Psoas muscle (tissue), 7 donors: ENCODE measurements at regions not wholly inside any gene's neighbourhood (a gene's known extent, or its start where the extent isn't known, plus 50 kb on each side); places are given as distances from the start of the nearest gene placed in this dataset.
"Not testable (repeated sequence)": the region's sequence is repeated elsewhere in the genome, so short reads cannot be mapped to it uniquely, and the experiment has no call there.

Experiments used
- ATAC-seq, 4 donors: fragments of 200-7000 bp; cut with Tn5 transposase; one replicate each; pipeline ENCODE4 v1.9.1; 2020; ENCODE audit warnings: moderate library complexity in 3 of 4, mild to moderate bottlenecking in 2 of 4
- DNase-seq, 2 donors: peaks; one replicate each; pipeline ENCODE4 v3.0.0-alpha.2; 2020
- H3K27ac ChIP-seq: fragments of 200-600 bp; one replicate; pipeline ENCODE4 v1.8.0; 2022
- H3K27me3 ChIP-seq, 3 donors: fragments of 200-600 bp in 1 of 3; one replicate each; pipeline versions ENCODE4 v1.6.1 to v1.8.0; 2013 to 2022; ENCODE audit warnings: low read length in 2 of 3, mild to moderate bottlenecking in 2 of 3, moderate library complexity in 1 of 3; ENCODE audit not compliant: insufficient read depth in 3 of 3
- H3K36me3 ChIP-seq, 2 donors: fragments of 200-600 bp in 1 of 2; one replicate each; pipeline versions ENCODE4 v1.6.1 to v1.8.0; 2013 to 2022; ENCODE audit warnings: low read depth in 1 of 2, mild to moderate bottlenecking in 1 of 2, moderate library complexity in 1 of 2; ENCODE audit not compliant: insufficient read depth in 1 of 2
- H3K4me1 ChIP-seq: fragments of 200-600 bp; one replicate; pipeline ENCODE4 v1.8.0; 2022
- H3K4me3 ChIP-seq: fragments of 200-600 bp; one replicate; pipeline ENCODE4 v1.8.0; 2022; ENCODE audit warnings: mild to moderate bottlenecking
- H3K9me3 ChIP-seq: fragments of 200-600 bp; one replicate; pipeline ENCODE4 v1.8.0; 2022
- WGBS, 3 donors: extraction: QIAGEN DNeasy Blood & Tissue Kit; methylation state at CpG; one replicate each; pipeline versions ENCODE4 v1.1.6 to v1.1.7; 2013; 5-methylcytosine and 5-hydroxymethylcytosine counted together
- intact Hi-C, 2 donors: fragments of 100-400 bp; cut with DNase I; formaldehyde crosslinking; loops; one replicate each; pipeline versions ENCODE4 v1.11.0 to v1.14.2; 2022
- TF ChIP-seq, protein P1 (sequence below): fragments of 200-600 bp; IDR thresholded peaks from one replicate; pipeline ENCODE4 v1.8.0; 2022; ENCODE audit warnings: antibody characterized with exemption
- donor health status: healthy with polysubstance abuse.
- donor health status: DM: no; HTN: no; CAD: no; lungs with moderate emphysema.
- donor health status: Bipolar disorder and iron deficiency.
- donor health status: healthy.
- donor health status: DM: yes; HTN: yes; CAD: no.
- donor health status: DM: no; HTN: no; CAD: no.
- donor health status: DM: yes; HTN: yes; CAD: no.

DNA sequence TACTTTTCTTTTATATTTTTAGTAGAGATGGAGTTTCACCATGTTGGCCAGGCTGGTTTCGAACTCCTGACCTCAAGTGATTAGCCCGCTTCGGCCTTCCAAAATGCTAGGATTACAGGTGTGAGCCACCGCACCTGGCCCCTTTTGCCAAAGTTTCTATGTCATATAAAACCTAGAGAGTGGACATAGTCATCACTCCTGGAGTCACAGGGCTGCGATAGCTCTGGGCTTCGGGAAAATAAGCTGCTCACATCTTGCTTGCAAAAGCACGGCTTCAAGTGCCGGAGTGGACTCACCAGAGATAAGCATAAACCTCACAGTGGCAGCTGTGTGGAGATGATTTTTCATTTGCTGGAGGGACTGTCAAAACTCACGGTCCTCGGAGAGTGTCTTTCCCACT, 171.2 kb downstream of the TEX29 start:
- intact Hi-C loops: no loop called here
- TF ChIP-seq, protein P1, sequence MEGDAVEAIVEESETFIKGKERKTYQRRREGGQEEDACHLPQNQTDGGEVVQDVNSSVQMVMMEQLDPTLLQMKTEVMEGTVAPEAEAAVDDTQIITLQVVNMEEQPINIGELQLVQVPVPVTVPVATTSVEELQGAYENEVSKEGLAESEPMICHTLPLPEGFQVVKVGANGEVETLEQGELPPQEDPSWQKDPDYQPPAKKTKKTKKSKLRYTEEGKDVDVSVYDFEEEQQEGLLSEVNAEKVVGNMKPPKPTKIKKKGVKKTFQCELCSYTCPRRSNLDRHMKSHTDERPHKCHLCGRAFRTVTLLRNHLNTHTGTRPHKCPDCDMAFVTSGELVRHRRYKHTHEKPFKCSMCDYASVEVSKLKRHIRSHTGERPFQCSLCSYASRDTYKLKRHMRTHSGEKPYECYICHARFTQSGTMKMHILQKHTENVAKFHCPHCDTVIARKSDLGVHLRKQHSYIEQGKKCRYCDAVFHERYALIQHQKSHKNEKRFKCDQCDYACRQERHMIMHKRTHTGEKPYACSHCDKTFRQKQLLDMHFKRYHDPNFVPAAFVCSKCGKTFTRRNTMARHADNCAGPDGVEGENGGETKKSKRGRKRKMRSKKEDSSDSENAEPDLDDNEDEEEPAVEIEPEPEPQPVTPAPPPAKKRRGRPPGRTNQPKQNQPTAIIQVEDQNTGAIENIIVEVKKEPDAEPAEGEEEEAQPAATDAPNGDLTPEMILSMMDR: no peak
- H3K4me3 ChIP-seq: no peak overlapping the region
- H3K27me3 ChIP-seq: peaks cover 0 to 9% (median 4%) of the 10 kb centered on the region in 3 donors
- H3K36me3 ChIP-seq: no peaks in the 10 kb centered on the region
- no peak for DNase-seq
- ATAC-seq: no peak
- no peak overlapping the region for H3K27ac ChIP-seq
- H3K9me3 ChIP-seq: peaks cover 13% of the 10 kb centered on the region
- no peaks in the 10 kb centered on the region for H3K4me1 ChIP-seq
- 79 to 83% (median 79%) methylated on average over 10 of the region's 10 CpGs for WGBS, 3 donors

DNA sequence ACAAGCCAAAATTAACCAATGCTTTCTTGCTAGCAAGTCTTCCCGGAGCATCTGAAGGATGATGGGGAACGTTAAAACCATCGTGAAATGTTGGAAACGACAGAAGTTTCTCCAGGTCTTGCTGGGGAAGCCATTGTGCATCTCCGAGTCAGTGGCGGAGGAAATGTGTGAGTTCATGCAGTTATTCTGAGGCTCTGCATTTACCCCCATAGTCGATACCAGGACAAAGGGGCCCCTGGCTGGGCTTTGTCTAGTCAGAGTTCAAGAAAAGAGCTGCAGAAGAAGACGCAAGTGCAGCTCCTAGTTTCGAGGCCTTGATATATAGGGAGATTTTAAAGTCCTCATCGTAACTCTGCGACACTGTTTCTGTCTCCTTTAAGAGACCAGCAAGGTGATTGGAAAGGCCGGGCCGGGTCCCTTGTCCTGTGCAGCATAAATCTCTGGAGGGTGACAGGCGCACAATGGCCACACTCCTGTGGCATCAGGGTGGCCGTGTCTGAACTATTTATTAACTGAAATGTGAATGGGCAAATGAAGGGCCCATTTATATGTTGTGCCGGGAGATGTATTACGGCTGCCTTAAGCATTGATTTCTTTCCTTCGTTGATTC, 172.0 kb downstream of the TEX29 start:
- DNase-seq: no peak
- Histone ChIP-seq H3K27me3 (peaks cover 0 to 8% (median 4%) of the 10 kb centered on the region in 3 donors), H3K27ac (no peak overlapping the region), H3K4me1 (no peaks in the 10 kb centered on the region), H3K36me3 (no peaks in the 10 kb centered on the region), H3K4me3 (no peak overlapping the region), H3K9me3 (peaks cover 6% of the 10 kb centered on the region)
- TF ChIP-seq, protein P1: no peak
- no peak for ATAC-seq
- intact Hi-C loops: no loop called here
- WGBS, 3 donors: 77 to 78% (median 77%) methylated on average over 18 of the region's 18 CpGs

DNA sequence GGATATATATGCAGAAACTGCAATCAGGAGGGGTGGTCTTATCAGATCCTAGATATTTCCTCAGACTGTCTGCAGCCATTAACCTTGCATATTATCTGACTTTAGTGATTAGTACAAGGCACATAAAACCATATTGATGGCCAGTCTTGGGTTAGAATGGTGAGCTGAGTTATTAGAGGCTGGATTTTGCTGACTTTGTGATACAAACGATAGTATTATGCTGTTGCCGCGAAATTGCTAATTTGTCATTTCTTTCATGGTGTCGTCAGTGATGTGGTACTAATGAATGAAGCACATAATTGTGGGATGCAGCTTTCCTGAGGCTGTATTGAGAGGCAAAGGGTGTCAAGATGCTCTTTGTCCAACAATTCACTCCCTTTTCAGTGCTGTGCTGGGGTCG, 172.5 kb downstream of the TEX29 start:
- intact Hi-C loops: no loop called here
- Histone ChIP-seq H3K36me3 (no peaks in the 10 kb centered on the region), H3K27me3 (peaks cover 0 to 6% (median 4%) of the 10 kb centered on the region in 3 donors), H3K27ac (no peak overlapping the region), H3K9me3 (peaks cover under 1% of the 10 kb centered on the region), H3K4me1 (no peaks in the 10 kb centered on the region), H3K4me3 (no peak overlapping the region)
- TF ChIP-seq, protein P1: no peak
- DNase-seq (no peak), ATAC-seq (no peak)
- 63 to 74% (median 64%) methylated on average over 5 of the region's 5 CpGs for WGBS, 3 donors

DNA sequence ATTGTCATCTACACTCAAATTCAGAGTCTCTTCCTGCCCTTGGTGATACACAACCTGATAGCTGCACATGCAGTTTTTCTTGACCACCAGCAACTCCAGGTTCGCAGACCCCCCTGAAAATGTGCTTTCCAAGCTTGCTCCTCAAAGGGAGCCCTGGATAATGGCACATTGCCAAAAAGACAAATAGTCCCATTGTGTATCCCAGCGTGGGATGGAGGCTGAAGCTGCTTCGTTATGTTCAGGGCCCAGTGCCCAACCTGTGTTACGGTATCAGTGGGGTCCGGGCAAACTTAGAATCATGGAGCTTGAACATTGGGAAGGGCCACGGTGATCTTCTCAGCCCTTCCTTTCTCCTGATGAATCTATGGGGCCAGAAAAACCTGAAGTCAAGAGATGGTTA, 173.0 kb downstream of the TEX29 start:
- DNase-seq (no peak), ATAC-seq (no peak)
- Histone ChIP-seq H3K9me3 (no peaks in the 10 kb centered on the region), H3K4me1 (no peaks in the 10 kb centered on the region), H3K4me3 (no peak overlapping the region), H3K27me3 (peaks cover 0 to 5% (median under 1%) of the 10 kb centered on the region in 3 donors), H3K27ac (no peak overlapping the region), H3K36me3 (no peaks in the 10 kb centered on the region)
- intact Hi-C loops: no loop called here
- TF ChIP-seq, protein P1: no peak
- 69 to 75% (median 71%) methylated on average over 6 of the region's 6 CpGs for WGBS, 3 donors

DNA sequence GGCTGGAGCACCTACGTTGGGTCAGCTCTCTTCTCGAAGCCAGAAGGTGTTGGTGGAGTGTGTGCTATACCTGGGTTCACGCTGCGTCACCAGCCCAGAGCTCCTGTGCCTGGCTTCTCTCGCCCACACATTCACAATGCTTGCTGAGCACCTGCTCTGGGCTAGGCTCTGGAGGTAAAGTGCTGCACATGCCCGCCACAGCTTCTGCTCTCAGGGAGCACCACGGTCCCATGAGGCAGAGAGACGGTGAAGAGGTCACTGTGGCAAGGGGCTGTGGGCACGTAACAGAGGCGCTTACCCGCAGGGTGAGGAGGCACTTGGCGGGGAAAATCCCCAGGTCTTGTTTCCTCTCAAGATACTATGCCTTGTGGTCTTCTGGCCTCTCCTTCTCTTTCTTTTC, 174.2 kb downstream of the TEX29 start:
- no peaks in the 10 kb centered on the region for H3K4me1 ChIP-seq
- no peak overlapping the region for H3K27ac ChIP-seq
- no peak overlapping the region for H3K4me3 ChIP-seq
- TF ChIP-seq, protein P1: no peak
- intact Hi-C loops: no loop called here
- ATAC-seq (no peak), DNase-seq (no peak)
- no peaks in the 10 kb centered on the region for H3K36me3 ChIP-seq
- H3K27me3 ChIP-seq: peaks cover 0 to 4% (median 0%) of the 10 kb centered on the region in 3 donors
- WGBS, 3 donors: 87 to 95% (median 89%) methylated on average over 12 of the region's 12 CpGs
- no peaks in the 10 kb centered on the region for H3K9me3 ChIP-seq

DNA sequence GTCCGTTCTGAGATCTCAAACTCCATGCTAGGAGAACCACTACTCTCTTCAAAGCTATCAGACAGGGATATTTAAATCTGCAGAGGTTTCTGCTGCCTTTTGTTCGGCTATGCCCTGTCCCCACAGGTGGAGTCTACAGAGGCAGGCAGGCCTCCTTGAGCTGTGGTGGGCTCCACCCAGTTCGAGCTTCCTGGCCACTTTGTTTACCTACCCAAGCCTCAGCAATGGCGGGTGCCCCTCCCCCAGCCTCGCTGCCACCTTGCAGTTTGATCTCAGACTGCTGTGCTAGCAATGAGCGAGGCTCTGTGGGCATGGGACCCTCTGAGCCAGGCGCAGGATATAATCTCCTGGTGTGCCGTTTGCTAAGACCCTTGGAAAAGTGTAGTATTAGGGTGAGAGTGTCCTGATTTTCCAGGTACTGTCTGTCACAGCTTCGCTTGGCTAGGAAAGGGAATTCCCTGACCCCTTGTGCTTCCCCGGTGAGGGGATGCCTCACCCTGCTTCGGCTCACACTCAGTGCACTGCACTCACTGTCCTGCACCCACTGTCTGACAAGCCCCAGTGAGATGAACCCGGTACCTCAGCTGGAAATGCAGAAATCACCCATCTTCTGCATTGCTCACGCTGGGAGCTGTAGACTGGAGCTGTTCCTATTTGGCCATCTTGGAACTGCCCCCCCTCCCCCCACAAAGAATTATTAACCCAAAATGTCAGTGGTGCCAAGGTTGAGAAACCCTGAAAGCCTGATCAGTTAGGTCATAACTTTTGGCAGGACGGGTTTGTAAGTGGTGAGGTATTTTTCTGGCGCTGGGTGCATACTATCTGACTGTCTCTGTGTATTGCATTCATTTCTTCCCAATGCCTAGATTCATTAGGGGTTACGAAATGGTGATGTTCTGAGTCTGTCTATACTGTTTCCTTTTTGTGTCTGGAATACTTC, 181.4 kb downstream of the TEX29 start:
- 84 to 90% (median 85%) methylated on average over 15 to 16 of the region's 16 CpGs for WGBS, 3 donors

More for the DNA sequence above, 181.4 kb downstream of the TEX29 start:
- H3K27me3 ChIP-seq, H3K4me3 ChIP-seq, H3K27ac ChIP-seq, H3K4me1 ChIP-seq, DNase-seq, ATAC-seq, H3K9me3 ChIP-seq, H3K36me3 ChIP-seq, intact Hi-C loops: not testable (repeated sequence)
